ENCODE measurements at regions not wholly inside any gene's neighbourhood (a gene's known extent, or its start where the extent isn't known, plus 50 kb on each side); places are given as distances from the start of the nearest gene placed in this dataset.

- no peak for DNase-seq (ENCODE audit: low spot score)
- no peaks in the 10 kb centered on the region for H3K27me3 ChIP-seq (replicated peaks; ENCODE audit: insufficient read depth)
- H3K36me3 ChIP-seq, result no peaks in the 10 kb centered on the region
- H3K4me1 ChIP-seq (replicated peaks), result no peaks in the 10 kb centered on the region
- no peak overlapping the region for H3K27ac ChIP-seq
- H3K4me3 ChIP-seq, result no peak overlapping the region
- intact Hi-C loops (cut with DNase I), result no loop called here
- 91% methylated on average over 2 of the region's 2 CpGs for WGBS
- TF ChIP-seq CTCF (IDR thresholded peaks at IDR 0.05), result no peak
- TF ChIP-seq POLR2A (IDR thresholded peaks at IDR 0.05), result no peak
- no peak for TF ChIP-seq POLR2AphosphoS5 (IDR thresholded peaks at IDR 0.05)
- no peaks in the 10 kb centered on the region for H3K9me3 ChIP-seq
These were observed 279.9 kb downstream of the ZBBX start for GRCh38 chr3:167100200-167100599.

GRCh38 chr3:167095976-167096375 lies 284.1 kb downstream of the ZBBX start:
- Histone ChIP-seq H3K4me3 (no peak overlapping the region), H3K9me3 (no peaks in the 10 kb centered on the region), H3K36me3 (no peaks in the 10 kb centered on the region), H3K27me3 (replicated peaks; ENCODE audit: insufficient read depth) (no peaks in the 10 kb centered on the region), H3K4me1 (replicated peaks) (no peaks in the 10 kb centered on the region), H3K27ac (no peak overlapping the region)
- DNase-seq (ENCODE audit: low spot score), result no peak
- intact Hi-C loops (cut with DNase I), result no loop called here
- no peak for TF ChIP-seq POLR2A (IDR thresholded peaks at IDR 0.05)
- TF ChIP-seq POLR2AphosphoS5 (IDR thresholded peaks at IDR 0.05), result no peak
- TF ChIP-seq CTCF (IDR thresholded peaks at IDR 0.05), result no peak
- 82% methylated on average over 2 of the region's 2 CpGs for WGBS

GRCh38 chr3:167094632-167095031 lies 285.5 kb downstream of the ZBBX start:
- Histone ChIP-seq H3K27me3 (replicated peaks; ENCODE audit: insufficient read depth) (no peaks in the 10 kb centered on the region), H3K4me1 (replicated peaks) (no peaks in the 10 kb centered on the region), H3K27ac (no peak overlapping the region), H3K36me3 (no peaks in the 10 kb centered on the region), H3K9me3 (no peaks in the 10 kb centered on the region), H3K4me3 (no peak overlapping the region)
- TF ChIP-seq POLR2AphosphoS5 (IDR thresholded peaks at IDR 0.05), result no peak
- no peak for TF ChIP-seq CTCF (IDR thresholded peaks at IDR 0.05)
- no peak for TF ChIP-seq POLR2A (IDR thresholded peaks at IDR 0.05)
- intact Hi-C loops (cut with DNase I), result no loop called here
- DNase-seq (ENCODE audit: low spot score), result no peak

GRCh38 chr3:167091226-167091625 lies 288.9 kb downstream of the ZBBX start:
- no peaks in the 10 kb centered on the region for H3K27me3 ChIP-seq (replicated peaks; ENCODE audit: insufficient read depth)
- no peak overlapping the region for H3K4me3 ChIP-seq
- intact Hi-C loops (cut with DNase I), result no loop called here
- H3K9me3 ChIP-seq, result no peaks in the 10 kb centered on the region
- H3K36me3 ChIP-seq, result no peaks in the 10 kb centered on the region
- H3K4me1 ChIP-seq (replicated peaks), result no peaks in the 10 kb centered on the region
- 24% methylated on average over 2 of the region's 2 CpGs for WGBS
- TF ChIP-seq POLR2A (IDR thresholded peaks at IDR 0.05), result no peak
- TF ChIP-seq POLR2AphosphoS5 (IDR thresholded peaks at IDR 0.05), result no peak
- TF ChIP-seq CTCF (IDR thresholded peaks at IDR 0.05), result no peak
- no peak for DNase-seq (ENCODE audit: low spot score)
- H3K27ac ChIP-seq, result no peak overlapping the region

GRCh38 chr3:167084545-167084944 lies 295.6 kb downstream of the ZBBX start:
- Histone ChIP-seq H3K4me1 (replicated peaks) (no peaks in the 10 kb centered on the region), H3K27me3 (replicated peaks; ENCODE audit: insufficient read depth) (no peaks in the 10 kb centered on the region), H3K4me3 (no peak overlapping the region), H3K9me3 (no peaks in the 10 kb centered on the region), H3K36me3 (no peaks in the 10 kb centered on the region), H3K27ac (no peak overlapping the region)
- WGBS, result 63% methylated on average over 2 of the region's 2 CpGs
- no peak for DNase-seq (ENCODE audit: low spot score)
- TF ChIP-seq POLR2A (IDR thresholded peaks at IDR 0.05), result no peak
- no peak for TF ChIP-seq POLR2AphosphoS5 (IDR thresholded peaks at IDR 0.05)
- no peak for TF ChIP-seq CTCF (IDR thresholded peaks at IDR 0.05)
- intact Hi-C loops (cut with DNase I), result no loop called here

All from prostate gland (tissue), 2 donors.